ENCODE measurements at regions not wholly inside any gene's neighbourhood (a gene's known extent, or its start where the extent isn't known, plus 50 kb on each side); places are given as distances from the start of the nearest gene placed in this dataset.

DNA sequence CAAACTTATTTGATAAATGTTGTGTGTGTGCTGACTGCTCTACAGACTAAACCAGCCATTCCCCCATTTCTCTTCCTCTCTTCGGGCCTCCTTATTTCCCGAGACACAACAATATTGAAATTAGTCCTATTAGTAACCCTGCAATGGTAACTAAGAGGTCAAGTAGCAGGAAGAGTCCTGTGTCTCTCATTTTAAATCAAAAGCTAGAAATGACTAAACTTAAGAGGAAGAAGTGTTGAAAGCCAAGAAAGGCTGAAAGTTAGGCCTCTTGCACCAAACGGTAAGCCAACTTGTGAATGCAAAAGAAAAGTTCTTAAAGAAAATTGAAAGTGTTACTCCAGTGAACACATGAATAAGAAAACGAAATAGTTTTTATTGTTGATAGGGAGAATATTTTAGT, 357.8 kb upstream of the SLC7A11 start:
- no peak for TF ChIP-seq CTCF (IDR thresholded peaks at IDR 0.05; ENCODE audit: low read depth, low read length)
- no peak for TF ChIP-seq MAX (IDR thresholded peaks at IDR 0.05; ENCODE audit: low read depth, low read length)
- TF ChIP-seq POLR2A (IDR thresholded peaks at IDR 0.05; ENCODE audit: extremely low read depth, insufficient read length) = no peak
- TF ChIP-seq MYC (IDR thresholded peaks at IDR 0.05; ENCODE audit: low read depth, low read length) = no peak
